Memory B cell (primary cell): ENCODE measurements at regions not wholly inside any gene's neighbourhood (a gene's known extent, or its start where the extent isn't known, plus 50 kb on each side); places are given as distances from the start of the nearest gene placed in this dataset.
"Not testable (repeated sequence)": the region's sequence is repeated elsewhere in the genome, so short reads cannot be mapped to it uniquely, and the experiment has no call there.

Experiments
- ATAC-seq: fragments of 150-1000 bp; cut with Tn5 transposase; 2 replicates; pipeline ENCODE4 v1.10.0; 2021; ENCODE audit warnings: low read depth, mild to moderate bottlenecking, moderate library complexity
- DNase-seq, 2 donors: peaks; one replicate each; pipeline ENCODE4 v3.0.0; 2022; ENCODE audit warnings: low spot score in 2 of 2
- H3K27ac Mint-ChIP-seq: one replicate; pipeline ENCODE4 v1.8.0; 2022; ENCODE audit warnings: mild to moderate bottlenecking, moderate library complexity, mixed read lengths
- H3K27me3 Mint-ChIP-seq: one replicate; pipeline ENCODE4 v1.8.0; 2022; ENCODE audit warnings: mixed read lengths
- H3K36me3 Mint-ChIP-seq: one replicate; pipeline ENCODE4 v1.8.0; 2022; ENCODE audit warnings: mild to moderate bottlenecking, mixed read lengths
- H3K4me1 Mint-ChIP-seq: one replicate; pipeline ENCODE4 v1.8.0; 2022; ENCODE audit warnings: mixed read lengths
- H3K4me3 Mint-ChIP-seq: one replicate; pipeline ENCODE4 v1.8.0; 2022; ENCODE audit warnings: mild to moderate bottlenecking, moderate library complexity, mixed read lengths
- H3K9me3 Mint-ChIP-seq: one replicate; pipeline ENCODE4 v1.8.0; 2022; ENCODE audit warnings: mixed read lengths

- not testable (repeated sequence) for DNase-seq, H3K27ac Mint-ChIP-seq, H3K36me3 Mint-ChIP-seq, H3K4me3 Mint-ChIP-seq, H3K27me3 Mint-ChIP-seq, ATAC-seq, H3K9me3 Mint-ChIP-seq, H3K4me1 Mint-ChIP-seq
These were observed 422.7 kb upstream of the FRG2C start for GRCh38 chr3:75241226-75241962.

- Mint-ChIP-seq H3K9me3 (peaks cover 1% of the 10 kb centered on the region), H3K4me1 (no peaks in the 10 kb centered on the region), H3K27ac (no peak overlapping the region), H3K36me3 (no peaks in the 10 kb centered on the region), H3K27me3 (no peaks in the 10 kb centered on the region), H3K4me3 (no peak overlapping the region)
- DNase-seq (no peak), ATAC-seq (no peak)
These were observed 422.0 kb upstream of the FRG2C start for GRCh38 chr3:75242012-75242735.

DNA sequence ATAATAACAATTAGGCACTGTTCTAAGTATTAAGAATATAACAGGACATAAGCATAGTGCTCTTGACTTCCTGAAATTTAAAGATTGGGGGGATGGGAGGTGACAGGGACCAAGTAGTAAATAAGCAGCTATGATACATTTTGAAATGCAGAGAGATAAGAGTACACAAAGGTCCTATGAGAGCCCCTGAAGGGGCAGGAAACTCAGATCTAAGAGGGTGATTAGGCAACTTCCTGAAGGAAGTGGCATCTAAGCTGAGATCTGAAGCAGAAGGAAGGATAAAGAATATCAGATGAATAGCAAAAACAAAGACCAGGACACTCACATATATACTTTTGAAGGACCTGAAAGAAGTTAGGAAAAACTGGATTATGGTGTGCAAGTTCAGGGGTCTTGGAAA is 415.2 kb upstream of the FRG2C start:
- Mint-ChIP-seq H3K27ac (no peak overlapping the region), H3K4me3 (no peak overlapping the region), H3K4me1 (no peaks in the 10 kb centered on the region), H3K9me3 (peaks cover 3% of the 10 kb centered on the region), H3K27me3 (no peaks in the 10 kb centered on the region), H3K36me3 (no peaks in the 10 kb centered on the region)
- DNase-seq (no peak), ATAC-seq (no peak)

DNA sequence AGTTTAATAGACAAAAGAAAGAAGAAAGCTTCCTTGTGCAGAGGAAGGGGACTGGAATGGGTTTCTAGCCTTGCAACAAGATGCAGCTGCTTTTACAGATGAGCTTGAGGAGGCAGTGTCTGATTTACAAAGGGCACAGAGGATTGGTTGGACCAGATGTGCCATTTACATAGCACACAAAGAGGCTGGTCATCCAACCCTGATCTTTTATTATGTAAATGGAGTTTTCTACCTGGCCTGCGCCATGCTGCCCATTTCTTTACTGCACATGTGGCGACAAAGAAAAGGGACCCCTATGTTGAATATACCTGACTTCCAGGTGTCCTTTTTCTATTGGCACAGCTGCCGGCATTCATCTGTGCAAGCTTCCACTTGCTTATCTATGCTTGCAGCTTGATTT is 409.4 kb upstream of the FRG2C start:
- Mint-ChIP-seq H3K36me3 (no peaks in the 10 kb centered on the region), H3K9me3 (peaks cover 2% of the 10 kb centered on the region), H3K4me1 (no peaks in the 10 kb centered on the region), H3K4me3 (no peak overlapping the region), H3K27me3 (no peaks in the 10 kb centered on the region), H3K27ac (no peak overlapping the region)
- no peak for DNase-seq
- no peak for ATAC-seq

GRCh38 chr3:75258825-75259683 is 405.1 kb upstream of the FRG2C start:
- ATAC-seq, H3K4me1 Mint-ChIP-seq, DNase-seq, H3K9me3 Mint-ChIP-seq, H3K36me3 Mint-ChIP-seq, H3K4me3 Mint-ChIP-seq, H3K27ac Mint-ChIP-seq, H3K27me3 Mint-ChIP-seq: not testable (repeated sequence)

DNA sequence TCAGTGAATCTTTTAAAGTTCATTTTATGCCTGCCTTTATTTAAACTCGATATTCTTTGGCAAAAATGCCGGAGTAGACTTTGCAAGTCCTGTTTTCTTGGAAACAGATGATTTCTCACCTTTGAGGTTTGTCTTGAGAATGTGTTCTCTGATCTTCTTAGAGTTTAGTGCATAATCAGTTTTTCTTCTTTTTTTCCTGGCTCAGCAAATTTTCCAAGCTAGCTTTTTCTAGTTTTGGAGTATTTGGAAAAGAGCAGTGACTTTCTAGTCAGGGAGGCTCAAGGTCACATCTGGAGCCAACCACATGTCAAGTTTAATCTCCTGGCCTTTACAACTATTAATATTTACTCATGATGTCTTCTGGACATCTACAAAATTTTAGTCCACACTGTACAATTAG is 403.2 kb upstream of the FRG2C start:
- not testable (repeated sequence) for H3K9me3 Mint-ChIP-seq, H3K27me3 Mint-ChIP-seq, H3K36me3 Mint-ChIP-seq, H3K4me3 Mint-ChIP-seq, DNase-seq, H3K4me1 Mint-ChIP-seq, ATAC-seq, H3K27ac Mint-ChIP-seq

- ATAC-seq: no peak
- H3K27me3 Mint-ChIP-seq: peaks cover 3% of the 10 kb centered on the region
- no peaks in the 10 kb centered on the region for H3K36me3 Mint-ChIP-seq
- peaks cover 2% of the 10 kb centered on the region for H3K9me3 Mint-ChIP-seq
- H3K27ac Mint-ChIP-seq: no peak overlapping the region
- no peaks in the 10 kb centered on the region for H3K4me1 Mint-ChIP-seq
- H3K4me3 Mint-ChIP-seq: no peak overlapping the region
- no peak for DNase-seq
These were observed 401.5 kb upstream of the FRG2C start for GRCh38 chr3:75262661-75263060.

- Mint-ChIP-seq H3K27ac (no peak overlapping the region), H3K4me3 (no peak overlapping the region), H3K9me3 (no peaks in the 10 kb centered on the region), H3K4me1 (no peaks in the 10 kb centered on the region), H3K27me3 (no peaks in the 10 kb centered on the region), H3K36me3 (no peaks in the 10 kb centered on the region)
- no peak for ATAC-seq
- DNase-seq: no peak
These were observed 398.2 kb upstream of the FRG2C start for GRCh38 chr3:75265897-75266296.

GRCh38 chr3:75268576-75268975 is 395.6 kb upstream of the FRG2C start:
- DNase-seq, ATAC-seq: not testable (repeated sequence)

DNA sequence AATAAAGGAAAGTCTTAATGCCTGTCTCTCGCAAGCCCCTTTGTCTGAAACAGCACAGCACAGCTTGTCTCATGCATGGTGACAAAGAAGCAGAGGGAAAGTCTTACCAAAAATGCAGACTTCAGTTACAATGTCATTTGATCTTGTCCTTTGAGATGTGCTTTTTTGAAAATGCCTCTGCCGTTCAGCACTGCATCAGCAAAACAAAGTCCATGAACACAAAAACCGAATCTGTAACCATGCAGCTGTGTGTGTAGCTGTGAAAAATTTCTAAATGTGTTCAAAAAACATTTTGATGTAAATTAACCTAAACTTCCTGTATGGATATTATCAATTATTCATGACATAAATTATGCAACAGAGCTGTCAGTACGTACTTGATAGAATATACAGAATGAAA is 391.9 kb upstream of the FRG2C start:
- not testable (repeated sequence) for H3K36me3 Mint-ChIP-seq, H3K4me3 Mint-ChIP-seq, H3K9me3 Mint-ChIP-seq, ATAC-seq, H3K27ac Mint-ChIP-seq, DNase-seq, H3K27me3 Mint-ChIP-seq, H3K4me1 Mint-ChIP-seq

More at GRCh38 chr3:75268576-75268975, 395.6 kb upstream of the FRG2C start:
- not testable (repeated sequence) for H3K36me3 Mint-ChIP-seq, H3K4me3 Mint-ChIP-seq, H3K27ac Mint-ChIP-seq, H3K27me3 Mint-ChIP-seq, H3K9me3 Mint-ChIP-seq, H3K4me1 Mint-ChIP-seq

DNA sequence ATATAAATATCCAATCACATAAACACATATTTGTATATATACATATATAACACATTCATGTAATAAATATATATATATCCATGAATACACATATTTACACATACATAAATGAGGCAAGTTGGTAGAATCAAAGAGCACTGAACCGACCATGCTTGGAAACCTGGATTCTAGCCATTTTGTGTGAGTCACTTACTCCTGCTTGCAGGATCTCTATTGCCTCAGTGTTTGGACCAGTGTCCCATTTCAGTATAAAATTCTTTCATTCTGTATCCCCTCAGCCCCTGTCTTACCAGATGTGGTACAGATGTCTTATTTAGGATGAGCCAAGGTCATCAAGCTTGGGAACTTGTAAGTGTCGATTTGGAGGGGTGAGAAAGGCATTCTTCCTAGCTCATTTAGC is 391.4 kb upstream of the FRG2C start:
- Mint-ChIP-seq H3K27ac (no peak overlapping the region), H3K4me3 (no peak overlapping the region), H3K27me3 (no peaks in the 10 kb centered on the region), H3K4me1 (no peaks in the 10 kb centered on the region), H3K36me3 (no peaks in the 10 kb centered on the region), H3K9me3 (no peaks in the 10 kb centered on the region)
- no peak for DNase-seq
- no peak for ATAC-seq

DNA sequence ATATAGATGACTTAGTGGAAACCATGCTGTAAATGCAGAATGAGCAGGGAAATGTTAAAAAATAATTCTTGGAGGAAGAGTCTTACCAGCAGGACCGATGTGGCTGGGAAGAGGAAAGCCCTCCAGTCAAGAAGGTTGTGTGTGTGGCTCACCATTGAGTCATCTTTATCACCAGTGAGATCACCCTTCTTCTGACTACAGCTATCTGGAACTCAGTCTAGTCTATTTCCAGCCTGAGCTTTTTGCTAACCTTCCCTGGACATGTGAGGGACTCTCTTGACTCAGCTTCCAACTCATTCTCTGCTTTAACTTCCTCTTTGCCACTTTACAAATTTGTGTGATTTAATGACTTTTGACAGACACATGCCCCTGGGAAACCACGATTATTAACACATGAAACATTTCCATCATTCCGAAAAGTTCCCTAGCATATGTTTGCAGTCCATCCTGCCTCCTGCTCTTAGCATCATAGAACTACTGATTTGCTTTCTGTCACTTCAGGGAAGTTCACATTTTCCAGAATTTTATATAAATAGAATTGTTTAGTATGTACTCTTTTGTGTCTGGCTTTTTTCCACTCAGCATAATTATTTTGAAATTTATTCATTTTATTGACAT is 378.5 kb upstream of the FRG2C start:
- H3K36me3 Mint-ChIP-seq, DNase-seq, H3K4me3 Mint-ChIP-seq, ATAC-seq, H3K27ac Mint-ChIP-seq, H3K27me3 Mint-ChIP-seq, H3K4me1 Mint-ChIP-seq, H3K9me3 Mint-ChIP-seq: not testable (repeated sequence)

GRCh38 chr3:75288972-75289574 is 375.1 kb upstream of the FRG2C start:
- not testable (repeated sequence) for H3K27ac Mint-ChIP-seq, H3K36me3 Mint-ChIP-seq, H3K27me3 Mint-ChIP-seq, H3K4me3 Mint-ChIP-seq, H3K4me1 Mint-ChIP-seq, DNase-seq, H3K9me3 Mint-ChIP-seq, ATAC-seq
